Mesenchymal stem cell (in vitro differentiated cells and primary cell): ENCODE measurements at regions not wholly inside any gene's neighbourhood (a gene's known extent, or its start where the extent isn't known, plus 50 kb on each side); places are given as distances from the start of the nearest gene placed in this dataset.

Experiments
- DNase-seq: peaks from one replicate; pipeline ENCODE4 v3.0.0-alpha.2; 2013
- H2AFZ ChIP-seq: one replicate; pipeline ENCODE4 v1.6.1; 2013; ENCODE audit warnings: low read depth, mild to moderate bottlenecking, control low read depth, inconsistent platforms, low read length, moderate library complexity
- H2AK5ac ChIP-seq: 2 replicates; pipeline ENCODE4 v1.6.1; 2013; ENCODE audit warnings: low read length, moderate library complexity, mild to moderate bottlenecking, inconsistent platforms; ENCODE audit not compliant: severe bottlenecking
- H2BK120ac ChIP-seq: one replicate; pipeline ENCODE4 v1.6.1; 2013; ENCODE audit warnings: low read depth, mild to moderate bottlenecking, inconsistent platforms, low read length, moderate library complexity
- H2BK12ac ChIP-seq, 2 experiments: one replicate each; pipeline ENCODE4 v1.6.1; 2013; ENCODE audit warnings: inconsistent platforms in 2 of 2, low read length in 2 of 2, mild to moderate bottlenecking in 2 of 2, moderate library complexity in 2 of 2, control low read depth in 1 of 2
- H2BK15ac ChIP-seq: one replicate; pipeline ENCODE4 v1.6.1; 2013; ENCODE audit warnings: mild to moderate bottlenecking, low read depth, inconsistent platforms; ENCODE audit not compliant: poor library complexity, severe bottlenecking
- H2BK5ac ChIP-seq: 2 replicates; pipeline ENCODE4 v1.6.1; 2013; ENCODE audit warnings: low read depth, mild to moderate bottlenecking, low read length, control low read depth, inconsistent platforms; ENCODE audit not compliant: poor library complexity, severe bottlenecking
- H3K14ac ChIP-seq, 2 experiments: one replicate each; pipeline ENCODE4 v1.6.1; 2013; ENCODE audit warnings: inconsistent platforms in 2 of 2, low read length in 2 of 2, control low read depth in 1 of 2, mild to moderate bottlenecking in 1 of 2, moderate library complexity in 1 of 2
- H3K18ac ChIP-seq, 2 experiments: one replicate each; pipeline ENCODE4 v1.6.1; 2013; ENCODE audit warnings: inconsistent platforms in 2 of 2, low read length in 2 of 2, control low read depth in 1 of 2, low read depth in 1 of 2, mild to moderate bottlenecking in 1 of 2
- H3K23ac ChIP-seq, 2 experiments: one replicate each; pipeline ENCODE4 v1.6.1; 2013; ENCODE audit warnings: inconsistent platforms in 2 of 2, low read length in 2 of 2, mild to moderate bottlenecking in 2 of 2, moderate library complexity in 2 of 2, control low read depth in 1 of 2
- H3K27ac ChIP-seq: 2 replicates; pipeline ENCODE4 v1.5.1; 2013; ENCODE audit warnings: mild to moderate bottlenecking, moderate library complexity, low read length, control low read depth, inconsistent platforms; ENCODE audit not compliant: poor library complexity, severe bottlenecking
- H3K27me3 ChIP-seq, 2 experiments: 2 replicates each; pipeline versions ENCODE4 v1.6.1 to v1.7.0; 2013; ENCODE audit warnings: low read length in 2 of 2, mild to moderate bottlenecking in 2 of 2, moderate library complexity in 2 of 2, control low read depth in 1 of 2, inconsistent platforms in 1 of 2; ENCODE audit not compliant: control insufficient read depth in 1 of 2, insufficient read depth in 1 of 2
- H3K36me3 ChIP-seq, 2 experiments: 2 replicates each; pipeline versions ENCODE4 v1.6.1 to v1.7.0; 2013; ENCODE audit warnings: low read length in 2 of 2, control low read depth in 1 of 2, inconsistent platforms in 1 of 2, low read depth in 1 of 2, mild to moderate bottlenecking in 1 of 2; ENCODE audit not compliant: insufficient read depth in 2 of 2, control insufficient read depth in 1 of 2
- H3K4ac ChIP-seq, 2 experiments: one replicate each; pipeline ENCODE4 v1.6.1; 2013; ENCODE audit warnings: inconsistent platforms in 2 of 2, low read length in 2 of 2, mild to moderate bottlenecking in 2 of 2, moderate library complexity in 2 of 2, control low read depth in 1 of 2, low read depth in 1 of 2
- H3K4me1 ChIP-seq: 2 replicates; pipeline ENCODE4 v1.6.1; 2013; ENCODE audit warnings: low read depth, low read length, control low read depth; ENCODE audit not compliant: control insufficient read depth, insufficient read depth
- H3K4me2 ChIP-seq: 2 replicates; pipeline ENCODE4 v1.6.1; 2013; ENCODE audit warnings: low read length, mild to moderate bottlenecking, inconsistent platforms; ENCODE audit not compliant: poor library complexity, severe bottlenecking
- H3K4me3 ChIP-seq, 2 experiments: 2 replicates each; pipeline versions ENCODE4 v1.5.1 to v1.7.0; 2013; ENCODE audit warnings: low read length in 2 of 2, mild to moderate bottlenecking in 2 of 2, control low read depth in 1 of 2, low read depth in 1 of 2; ENCODE audit not compliant: insufficient read depth in 1 of 2
- H3K79me1 ChIP-seq: replicated peaks from 2 replicates; pipeline ENCODE4 v1.6.1; 2013; ENCODE audit warnings: mild to moderate bottlenecking, control low read depth, low read length, inconsistent platforms; ENCODE audit not compliant: poor library complexity, severe bottlenecking
- H3K9ac ChIP-seq: 2 replicates; pipeline ENCODE4 v1.7.0; 2013; ENCODE audit warnings: mild to moderate bottlenecking, low read length, moderate library complexity
- H3K9me3 ChIP-seq: 2 replicates; pipeline ENCODE4 v1.7.0; 2013; ENCODE audit warnings: mild to moderate bottlenecking, low read length; ENCODE audit not compliant: control insufficient read depth
- H4K8ac ChIP-seq: one replicate; pipeline ENCODE4 v1.6.1; 2013; ENCODE audit warnings: inconsistent platforms, mild to moderate bottlenecking, low read length, moderate library complexity
- H4K91ac ChIP-seq: one replicate; pipeline ENCODE4 v1.6.1; 2013; ENCODE audit warnings: mild to moderate bottlenecking, low read length, inconsistent platforms
- WGBS: methylation state at CpG from one replicate; pipeline ENCODE4 v1.1.7; 2013; ENCODE audit warnings: mixed read lengths; 5-methylcytosine and 5-hydroxymethylcytosine counted together

GRCh38 chr10:42431095-42431494 lies 207.3 kb downstream of the ZNF33B start:
- no peak overlapping the region for H3K4ac ChIP-seq
- H3K4me2 ChIP-seq: no peak overlapping the region
- no peaks in the 10 kb centered on the region for H3K36me3 ChIP-seq
- H4K8ac ChIP-seq: no peak overlapping the region
- H3K9ac ChIP-seq: no peak overlapping the region
- no peak overlapping the region for H3K27ac ChIP-seq
- H2BK120ac ChIP-seq: no peak overlapping the region
- no peak overlapping the region for H2BK12ac ChIP-seq
- H4K91ac ChIP-seq: no peak overlapping the region
- H3K14ac ChIP-seq: no peak overlapping the region
- DNase-seq: no peak
- H2BK15ac ChIP-seq: no peak overlapping the region
- WGBS: 58% methylated on average over 2 of the region's 5 CpGs
- H3K4me1 ChIP-seq: no peaks in the 10 kb centered on the region
- no peaks in the 10 kb centered on the region for H3K79me1 ChIP-seq
- H3K4me3 ChIP-seq: no peak overlapping the region
- H3K18ac ChIP-seq: no peak overlapping the region
- no peak overlapping the region for H2AK5ac ChIP-seq
- no peak overlapping the region for H2BK5ac ChIP-seq
- no peak overlapping the region for H3K23ac ChIP-seq
- H3K9me3 ChIP-seq: no peaks in the 10 kb centered on the region
- H2AFZ ChIP-seq: no peak overlapping the region
- H3K27me3 ChIP-seq: no peaks in the 10 kb centered on the region

GRCh38 chr10:42428534-42428933 lies 209.8 kb downstream of the ZNF33B start:
- Histone ChIP-seq H3K14ac (no peak overlapping the region), H3K4me2 (no peak overlapping the region), H3K9me3 (no peaks in the 10 kb centered on the region), H2BK5ac (no peak overlapping the region), H2BK120ac (no peak overlapping the region), H3K4me3 (no peak overlapping the region), H2AK5ac (no peak overlapping the region), H4K91ac (no peak overlapping the region), H3K9ac (no peak overlapping the region), H4K8ac (no peak overlapping the region), H3K4ac (no peak overlapping the region), H3K27ac (no peak overlapping the region), H3K23ac (no peak overlapping the region), H2AFZ (no peak overlapping the region), H3K4me1 (no peaks in the 10 kb centered on the region), H3K18ac (no peak overlapping the region), H2BK12ac (no peak overlapping the region), H3K79me1 (no peaks in the 10 kb centered on the region), H2BK15ac (no peak overlapping the region), H3K36me3 (no peaks in the 10 kb centered on the region), H3K27me3 (no peaks in the 10 kb centered on the region)
- DNase-seq: no peak
- no CpG with 5 or more reads among the region's 1 CpG for WGBS

GRCh38 chr10:42422911-42423310 lies 215.5 kb downstream of the ZNF33B start:
- Histone ChIP-seq H2AFZ (no peak overlapping the region), H3K36me3 (no peaks in the 10 kb centered on the region), H3K4me3 (no peak overlapping the region), H2BK12ac (no peak overlapping the region), H2BK120ac (no peak overlapping the region), H3K27ac (no peak overlapping the region), H4K91ac (no peak overlapping the region), H2BK5ac (no peak overlapping the region), H3K9ac (no peak overlapping the region), H3K4me2 (no peak overlapping the region), H4K8ac (no peak overlapping the region), H3K79me1 (no peaks in the 10 kb centered on the region), H3K4me1 (no peaks in the 10 kb centered on the region), H2BK15ac (no peak overlapping the region), H3K27me3 (no peaks in the 10 kb centered on the region), H3K9me3 (no peaks in the 10 kb centered on the region), H3K14ac (no peak overlapping the region), H3K4ac (no peak overlapping the region), H3K18ac (no peak overlapping the region), H3K23ac (no peak overlapping the region), H2AK5ac (no peak overlapping the region)
- WGBS: 94% methylated on average over 5 of the region's 5 CpGs
- no peak for DNase-seq

GRCh38 chr10:42421812-42422211 lies 216.6 kb downstream of the ZNF33B start:
- H2BK15ac ChIP-seq: no peak overlapping the region
- DNase-seq: no peak
- no peak overlapping the region for H2BK12ac ChIP-seq
- H3K36me3 ChIP-seq: no peaks in the 10 kb centered on the region
- no peak overlapping the region for H3K27ac ChIP-seq
- no peak overlapping the region for H2BK5ac ChIP-seq
- no peak overlapping the region for H3K9ac ChIP-seq
- no peaks in the 10 kb centered on the region for H3K9me3 ChIP-seq
- no peak overlapping the region for H2AK5ac ChIP-seq
- no peak overlapping the region for H4K8ac ChIP-seq
- H3K4me1 ChIP-seq: no peaks in the 10 kb centered on the region
- no peak overlapping the region for H3K4me2 ChIP-seq
- H3K4ac ChIP-seq: no peak overlapping the region
- H3K14ac ChIP-seq: no peak overlapping the region
- H3K27me3 ChIP-seq: no peaks in the 10 kb centered on the region
- H3K18ac ChIP-seq: no peak overlapping the region
- no peak overlapping the region for H2BK120ac ChIP-seq
- H3K23ac ChIP-seq: no peak overlapping the region
- H2AFZ ChIP-seq: no peak overlapping the region
- H3K79me1 ChIP-seq: no peaks in the 10 kb centered on the region
- 38% methylated on average over 2 of the region's 3 CpGs for WGBS
- no peak overlapping the region for H4K91ac ChIP-seq
- H3K4me3 ChIP-seq: no peak overlapping the region
